Astrocyte of the hippocampus (primary cell): ENCODE measurements at regions not wholly inside any gene's neighbourhood (a gene's known extent, or its start where the extent isn't known, plus 50 kb on each side); places are given as distances from the start of the nearest gene placed in this dataset.

Source experiments
- DNase-seq: peaks from one replicate; pipeline ENCODE4 v3.0.0; 2011; ENCODE audit warnings: low read depth, low spot score

DNA sequence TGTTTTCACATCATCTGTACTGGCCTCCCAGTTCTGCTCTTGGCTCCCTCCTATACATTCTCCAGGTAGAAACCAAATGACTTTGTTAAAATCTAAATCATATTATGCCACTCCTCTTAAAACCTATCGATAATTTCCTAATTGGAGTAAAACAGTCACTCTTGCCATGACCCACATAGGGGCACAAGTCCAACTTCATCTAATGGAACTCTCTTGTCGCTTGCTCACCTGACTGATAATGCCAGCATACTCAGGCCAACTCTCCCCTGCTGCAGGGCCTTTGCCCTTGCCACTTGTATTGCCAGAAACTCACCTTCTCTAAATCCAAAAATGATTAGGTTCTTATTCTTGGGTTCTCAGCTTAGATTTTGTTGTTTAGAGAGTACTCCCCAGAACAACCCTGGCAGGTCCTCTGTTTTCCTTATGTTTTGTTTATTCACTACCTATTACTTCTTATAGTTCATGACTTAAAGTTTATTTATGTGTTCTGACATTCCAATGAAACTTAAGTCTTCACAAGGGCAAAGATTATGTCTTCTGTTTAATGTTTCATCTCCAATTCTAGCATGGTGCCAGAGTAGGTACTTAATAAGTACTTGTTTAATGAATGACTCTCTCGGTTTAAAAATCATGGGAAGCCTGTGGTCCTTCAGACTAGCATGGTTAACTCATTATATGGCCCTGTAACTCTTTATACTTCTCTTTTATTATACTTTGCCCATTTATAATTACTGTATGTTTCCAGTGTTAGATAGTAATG is 345.9 kb upstream of the SMIM30 start:
- no peak for DNase-seq

GRCh38 chr7:113460067-113460466 is 341.7 kb upstream of the SMIM30 start:
- DNase-seq, result no peak

- no peak for DNase-seq
Observed at GRCh38 chr7:113456533-113456932, 338.2 kb upstream of the SMIM30 start.

DNA sequence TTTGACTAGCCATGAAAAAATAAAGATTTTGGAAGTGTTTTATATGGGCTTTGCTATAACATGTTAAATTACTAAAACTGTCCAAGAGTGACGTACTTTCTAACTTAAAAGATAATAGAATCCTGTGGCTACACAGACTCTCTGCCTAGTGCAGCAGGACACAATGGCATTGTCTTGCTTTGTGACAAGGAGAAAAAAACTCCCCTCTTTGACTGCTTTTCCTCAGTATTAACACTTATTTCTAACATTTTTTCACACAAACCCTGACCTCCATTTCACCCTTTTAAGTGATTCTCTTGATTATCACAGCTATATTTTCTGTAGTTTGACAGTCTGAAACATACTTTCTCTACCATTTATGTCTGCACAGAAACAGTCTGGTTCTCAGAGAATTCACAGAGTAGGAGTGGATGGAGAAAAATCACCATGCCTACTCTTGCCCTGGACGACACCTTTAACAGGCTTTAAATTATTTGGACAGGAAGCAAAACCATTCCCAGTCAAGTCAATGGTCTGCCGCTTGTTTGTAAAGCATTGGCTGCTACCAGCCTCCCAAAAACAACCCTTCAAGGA is 336.3 kb upstream of the SMIM30 start:
- DNase-seq, result no peak

GRCh38 chr7:113452245-113452644 is 333.9 kb upstream of the SMIM30 start:
- no peak for DNase-seq

DNA sequence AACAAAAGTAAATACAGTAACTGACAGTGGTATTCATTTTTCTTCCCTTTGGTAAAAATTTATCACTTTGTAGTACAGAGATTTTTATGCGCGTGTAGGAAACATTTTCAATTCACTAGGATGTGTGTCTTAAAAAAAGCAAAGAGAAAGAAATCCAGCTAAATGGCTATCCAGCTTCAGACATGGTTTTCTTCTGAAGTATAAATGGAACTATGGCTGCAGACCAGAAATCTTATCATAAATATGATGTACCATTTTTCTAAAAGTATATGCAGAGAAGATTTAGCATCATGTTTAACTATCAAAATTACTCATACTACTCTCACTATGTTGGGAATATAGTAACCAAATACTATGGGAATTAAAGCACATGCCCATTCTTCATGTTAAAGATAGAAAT is 328.4 kb upstream of the SMIM30 start:
- no peak for DNase-seq

- DNase-seq, result no peak
Observed at GRCh38 chr7:113446391-113446790, 328.0 kb upstream of the SMIM30 start.

- no peak for DNase-seq
Observed at GRCh38 chr7:113444261-113444660, 325.9 kb upstream of the SMIM30 start.

GRCh38 chr7:113440173-113440572 is 321.8 kb upstream of the SMIM30 start:
- DNase-seq, result no peak

- DNase-seq, result no peak
Observed at GRCh38 chr7:113431406-113431805, 313.1 kb upstream of the SMIM30 start.

- DNase-seq, result no peak
Observed at GRCh38 chr7:113424185-113424817, 305.9 kb upstream of the SMIM30 start.

DNA sequence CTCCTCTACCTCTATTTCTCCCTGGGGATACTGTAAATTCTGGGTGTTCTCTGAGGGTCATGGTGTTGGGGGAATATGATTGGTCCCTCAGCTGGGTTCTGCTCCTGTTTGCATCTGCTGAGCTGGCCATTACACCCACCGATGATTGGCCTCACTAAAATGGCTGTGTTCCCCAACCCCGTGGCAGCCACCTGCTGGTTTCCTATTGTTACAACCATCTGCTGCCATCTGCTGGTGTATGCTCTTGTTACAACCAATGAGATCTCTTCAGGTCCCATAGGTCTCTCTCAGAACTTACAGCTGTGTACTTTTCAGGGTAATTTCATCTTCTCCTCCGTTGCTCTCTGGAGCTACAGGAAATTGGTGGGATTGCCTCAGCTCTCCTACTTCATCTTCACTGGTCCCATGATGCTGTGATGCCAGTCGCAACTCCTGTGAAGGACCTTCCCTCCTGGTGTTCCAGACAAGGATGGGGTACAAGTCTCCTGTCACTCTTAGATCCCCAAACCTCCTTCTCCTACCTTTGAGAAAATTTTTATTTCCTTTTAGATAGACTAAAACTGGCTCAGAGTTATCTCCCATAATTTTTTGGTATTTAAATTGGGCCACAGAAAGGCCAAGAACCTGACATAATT is 303.5 kb upstream of the SMIM30 start:
- DNase-seq, result peak; percentile 90

GRCh38 chr7:113414401-113415035 is 296.2 kb upstream of the SMIM30 start:
- no peak for DNase-seq

DNA sequence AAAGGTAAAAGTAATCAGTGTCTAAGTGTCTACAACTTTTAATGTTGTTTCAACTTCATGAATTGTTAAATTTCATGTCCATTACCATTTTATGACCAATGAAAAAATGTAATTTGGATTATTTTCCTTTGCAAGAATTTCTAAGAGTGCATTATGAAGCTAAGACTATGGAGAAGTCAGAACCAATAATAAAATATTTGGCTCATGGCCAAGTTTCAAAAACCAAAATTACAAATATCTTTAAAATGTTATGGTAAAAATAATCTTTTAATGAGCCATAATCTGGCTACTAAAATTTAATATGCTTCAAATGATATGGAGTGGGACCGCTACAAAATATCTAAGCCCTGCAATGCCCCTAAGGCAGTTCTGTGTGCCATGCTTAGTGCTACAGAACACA is 294.1 kb upstream of the SMIM30 start:
- DNase-seq, result no peak

GRCh38 chr7:113410796-113411195 is 292.4 kb upstream of the SMIM30 start:
- DNase-seq, result no peak

DNA sequence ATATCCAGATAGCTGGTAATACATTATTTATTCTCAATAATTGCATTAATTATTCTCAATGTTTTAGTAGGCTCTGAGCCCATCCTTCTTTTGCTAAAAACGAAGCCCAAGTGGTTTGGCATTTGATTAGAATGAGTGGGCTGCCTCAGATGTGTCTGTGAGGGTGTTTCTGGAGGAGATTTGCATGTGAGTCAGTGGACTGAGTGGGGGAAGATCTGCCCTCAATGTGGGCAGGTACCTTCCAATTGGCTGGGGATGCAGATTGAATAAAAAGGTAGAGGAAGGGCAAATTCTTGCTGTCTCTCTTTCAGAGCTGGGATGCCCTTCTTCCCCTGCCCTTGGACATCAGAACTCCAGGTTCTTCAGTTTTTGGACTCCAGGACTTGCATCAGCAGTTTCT is 290.6 kb upstream of the SMIM30 start:
- DNase-seq, result no peak

DNA sequence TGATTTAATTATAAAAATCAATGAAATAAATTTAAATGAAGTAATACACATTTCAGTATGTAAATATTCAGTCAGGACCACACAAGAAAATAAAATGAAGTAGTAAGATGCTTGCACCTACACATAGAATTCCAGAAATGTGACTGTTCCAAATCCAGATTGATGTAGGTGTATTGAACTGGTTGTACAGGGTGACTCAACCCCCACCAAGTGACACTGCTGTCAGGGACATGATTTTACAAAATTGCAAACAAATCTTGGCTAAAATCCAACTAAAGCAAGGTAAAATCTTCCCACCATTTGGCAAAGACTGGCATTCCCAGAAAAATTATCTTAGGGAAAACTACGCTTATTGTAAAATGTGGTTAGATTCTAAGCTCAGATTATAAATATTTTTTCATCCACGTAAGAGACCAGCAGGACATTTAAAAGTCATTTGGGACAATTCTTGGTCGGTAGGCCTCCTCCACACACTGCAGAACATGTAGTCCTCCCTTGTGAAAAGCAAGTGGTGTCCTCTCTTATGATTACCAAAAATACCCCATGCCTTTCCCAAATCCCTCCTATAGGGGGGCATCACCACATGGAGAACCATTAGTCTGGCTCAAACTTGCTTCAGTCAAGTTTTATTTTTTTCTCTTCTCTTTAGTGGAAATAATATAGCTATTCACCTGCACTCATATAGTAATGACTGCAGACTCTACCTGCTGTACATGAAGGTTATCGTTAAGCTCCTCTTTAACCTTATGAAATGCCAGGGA is 287.1 kb upstream of the SMIM30 start:
- DNase-seq, result no peak

GRCh38 chr7:113404245-113404644 is 285.9 kb upstream of the SMIM30 start:
- no peak for DNase-seq

DNA sequence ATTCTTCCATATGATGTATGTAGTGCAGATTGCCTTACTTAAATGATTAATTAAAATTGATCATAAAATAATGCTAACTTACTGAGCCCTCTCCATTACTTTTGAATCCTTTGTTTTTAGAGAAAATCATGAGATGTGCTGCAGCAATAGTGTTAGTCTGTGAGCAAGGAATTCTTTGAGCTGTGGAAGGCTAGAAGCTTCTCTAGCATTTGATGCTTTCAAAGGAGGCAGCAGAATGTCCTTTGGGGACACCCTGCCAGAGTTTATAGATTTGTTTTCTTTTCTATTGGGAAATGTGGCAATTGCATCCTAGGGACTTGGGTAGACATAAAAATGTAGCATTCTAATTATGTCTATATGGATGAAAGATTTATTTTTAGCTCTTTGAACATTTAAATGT is 284.1 kb upstream of the SMIM30 start:
- no peak for DNase-seq

GRCh38 chr7:113402005-113402404 is 283.7 kb upstream of the SMIM30 start:
- no peak for DNase-seq

DNA sequence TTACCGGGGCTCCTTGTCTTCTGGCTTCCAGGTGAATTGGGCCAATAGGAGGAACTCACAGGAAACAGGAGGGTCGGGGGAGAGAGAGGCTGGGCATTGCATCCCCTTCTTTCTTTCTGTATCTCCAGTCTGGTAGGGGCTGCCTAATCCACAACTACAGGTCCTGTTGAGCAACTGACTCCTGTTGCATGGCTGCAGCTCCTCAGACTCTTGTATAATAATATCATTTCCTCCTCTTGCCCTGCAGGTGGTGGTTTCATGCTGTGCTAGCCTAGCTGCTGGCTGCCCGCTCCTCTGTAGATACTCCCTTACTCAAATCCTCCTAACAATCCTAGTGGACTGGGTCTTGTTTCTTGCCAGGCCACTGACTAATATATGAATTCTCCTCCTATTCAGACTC is 276.5 kb upstream of the SMIM30 start:
- DNase-seq, result no peak
